ENCODE measurements at regions not wholly inside any gene's neighbourhood (a gene's known extent, or its start where the extent isn't known, plus 50 kb on each side); places are given as distances from the start of the nearest gene placed in this dataset.

GRCh38 chr10:128180843-128181242, 54.6 kb upstream of the MKI67 start:
- TF ChIP-seq POLR2A (IDR thresholded peaks at IDR 0.05; ENCODE audit: low read depth, low read length), result no peak
- TF ChIP-seq POLR2AphosphoS5 (IDR thresholded peaks at IDR 0.05; ENCODE audit: low read depth, low read length), result no peak

Data from GM12891 (cell line).